ENCODE measurements at regions not wholly inside any gene's neighbourhood (a gene's known extent, or its start where the extent isn't known, plus 50 kb on each side); places are given as distances from the start of the nearest gene placed in this dataset.

- no peak for TF ChIP-seq POLR2A (IDR thresholded peaks at IDR 0.05; ENCODE audit: low read depth)
- no peak for TF ChIP-seq CTCF (IDR thresholded peaks at IDR 0.05)
- no peak for TF ChIP-seq POLR2AphosphoS5 (IDR thresholded peaks at IDR 0.05)
- TF ChIP-seq EP300 (IDR thresholded peaks at IDR 0.05) = no peak
Measured at GRCh38 chr12:125412506-125412905, 347.3 kb downstream of the AACS start.
